ENCODE measurements at regions not wholly inside any gene's neighbourhood (a gene's known extent, or its start where the extent isn't known, plus 50 kb on each side); places are given as distances from the start of the nearest gene placed in this dataset.

DNA sequence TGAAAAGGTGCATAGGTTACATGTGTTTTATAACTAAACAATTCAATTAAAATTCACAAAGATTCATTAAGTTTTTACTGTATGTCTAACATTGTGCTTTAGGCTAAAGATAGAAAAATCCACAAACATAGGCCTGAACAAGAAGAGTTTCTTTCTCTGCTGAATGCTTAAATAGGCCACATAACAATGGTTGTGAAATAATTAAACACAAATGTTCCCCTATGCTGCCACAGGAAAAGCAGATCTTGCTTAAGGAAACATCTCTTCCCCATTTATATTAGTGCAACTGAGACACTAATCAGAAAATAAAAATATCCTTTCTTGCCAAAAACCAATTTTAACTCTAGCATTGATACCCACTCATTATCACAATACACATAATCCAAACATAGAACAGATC is 725.4 kb upstream of the DPPA4 start:
- Histone ChIP-seq H2AFZ (ENCODE audit: low read length) (no peak overlapping the region), H4K20me1 (ENCODE audit: control insufficient read depth, insufficient read depth, insufficient read length) (no peaks in the 10 kb centered on the region), H2BK120ac (ENCODE audit: low read depth, low read length, poor library complexity, severe bottlenecking) (no peak overlapping the region), H3K4me2 (ENCODE audit: insufficient read depth, insufficient read length, low read length) (no peak overlapping the region), H2BK5ac (ENCODE audit: insufficient read length, low read length) (no peak overlapping the region), H3K18ac (ENCODE audit: insufficient read length, low read depth, low read length) (no peak overlapping the region), H4K91ac (ENCODE audit: insufficient read length, low read depth, low read length) (no peak overlapping the region), H3T11ph (ENCODE audit: low read length) (no peak overlapping the region), H3K27ac (ENCODE audit: insufficient read length, low read depth, low read length) (no peak overlapping the region), H3K56ac (ENCODE audit: insufficient read length, low read depth, low read length) (no peak overlapping the region), H4K5ac (ENCODE audit: insufficient read length, low read depth, low read length) (no peak overlapping the region), H2BK20ac (ENCODE audit: low read depth, low read length, poor library complexity, severe bottlenecking) (no peak overlapping the region), H3K4me1 (ENCODE audit: insufficient read depth, low read length) (no peaks in the 10 kb centered on the region), H3K4ac (ENCODE audit: low read depth, low read length) (no peak overlapping the region), H3K27me3 (ENCODE audit: insufficient read depth, low read length) (no peaks in the 10 kb centered on the region), H2BK12ac (ENCODE audit: insufficient read length, low read depth, low read length) (no peak overlapping the region), H2BK15ac (ENCODE audit: low read depth, low read length) (no peak overlapping the region), H3K79me1 (ENCODE audit: insufficient read depth, low read depth, low read length, poor library complexity, severe bottlenecking) (no peaks in the 10 kb centered on the region), H3K9me3 (ENCODE audit: control insufficient read depth, low read depth, low read length) (no peaks in the 10 kb centered on the region), H3K9ac (ENCODE audit: extremely low read depth, insufficient read length, low read length) (no peak overlapping the region), H4K8ac (replicated peaks; ENCODE audit: insufficient read length, low read depth, low read length) (no peak overlapping the region), H2AK5ac (ENCODE audit: insufficient read length, low read length) (no peak overlapping the region), H3K23ac (ENCODE audit: insufficient read length, low read depth, low read length) (no peak overlapping the region), H3K23me2 (ENCODE audit: insufficient read length, low read depth, low read length, poor library complexity, severe bottlenecking) (no peaks in the 10 kb centered on the region), H3K79me2 (ENCODE audit: insufficient read depth, low read length) (no peaks in the 10 kb centered on the region), H3K14ac (ENCODE audit: insufficient read depth, low read length) (no peak overlapping the region)
- Mint-ChIP-seq H3K27me3 (ENCODE audit: low read depth) (no peaks in the 10 kb centered on the region), H3K36me3 (ENCODE audit: insufficient read depth in 1 of 3, low read depth in 3 of 3) (no peaks in the 10 kb centered on the region), H3K4me1 (no peaks in the 10 kb centered on the region), H3K4me3 (no peak overlapping the region), H3K27ac (no peak overlapping the region), H3K9me3 (no peaks in the 10 kb centered on the region)
- no peak for DNase-seq
- TF ChIP-seq, protein P1, sequence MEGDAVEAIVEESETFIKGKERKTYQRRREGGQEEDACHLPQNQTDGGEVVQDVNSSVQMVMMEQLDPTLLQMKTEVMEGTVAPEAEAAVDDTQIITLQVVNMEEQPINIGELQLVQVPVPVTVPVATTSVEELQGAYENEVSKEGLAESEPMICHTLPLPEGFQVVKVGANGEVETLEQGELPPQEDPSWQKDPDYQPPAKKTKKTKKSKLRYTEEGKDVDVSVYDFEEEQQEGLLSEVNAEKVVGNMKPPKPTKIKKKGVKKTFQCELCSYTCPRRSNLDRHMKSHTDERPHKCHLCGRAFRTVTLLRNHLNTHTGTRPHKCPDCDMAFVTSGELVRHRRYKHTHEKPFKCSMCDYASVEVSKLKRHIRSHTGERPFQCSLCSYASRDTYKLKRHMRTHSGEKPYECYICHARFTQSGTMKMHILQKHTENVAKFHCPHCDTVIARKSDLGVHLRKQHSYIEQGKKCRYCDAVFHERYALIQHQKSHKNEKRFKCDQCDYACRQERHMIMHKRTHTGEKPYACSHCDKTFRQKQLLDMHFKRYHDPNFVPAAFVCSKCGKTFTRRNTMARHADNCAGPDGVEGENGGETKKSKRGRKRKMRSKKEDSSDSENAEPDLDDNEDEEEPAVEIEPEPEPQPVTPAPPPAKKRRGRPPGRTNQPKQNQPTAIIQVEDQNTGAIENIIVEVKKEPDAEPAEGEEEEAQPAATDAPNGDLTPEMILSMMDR (conservative IDR thresholded peaks at IDR 0.05): no peak

Measured in H9 (cell line).